DND-41 (cell line): ENCODE measurements at regions not wholly inside any gene's neighbourhood (a gene's known extent, or its start where the extent isn't known, plus 50 kb on each side); places are given as distances from the start of the nearest gene placed in this dataset.
A peak's percentile ranks its signal among the peaks of the same experiment; 100 is the strongest.

Experiments
- ATAC-seq: fragments of 200-7000 bp; cut with Tn5 transposase; 3 replicates; pipeline ENCODE4 v1.9.1; 2021; ENCODE audit warnings: low read depth; ENCODE audit not compliant: insufficient read depth
- DNase-seq: peaks from one replicate; pipeline ENCODE4 v3.0.0-alpha.2; 2020
- H2AFZ ChIP-seq: 2 replicates; pipeline ENCODE4 v1.6.0; 2012; ENCODE audit warnings: low read depth, low read length
- H3K27ac ChIP-seq: 2 replicates; pipeline ENCODE4 v1.5.1; 2012; ENCODE audit warnings: low read length, inconsistent platforms
- H3K27me3 ChIP-seq: fragments of 200-600 bp; sonication (generic); 2 replicates; pipeline ENCODE4 v1.6.0; 2012; ENCODE audit warnings: low read length, mild to moderate bottlenecking, inconsistent platforms; ENCODE audit not compliant: insufficient read depth, poor library complexity
- H3K36me3 ChIP-seq: 2 replicates; pipeline ENCODE4 v1.5.1; 2012; ENCODE audit warnings: low read length, inconsistent platforms; ENCODE audit not compliant: insufficient read depth
- H3K4me1 ChIP-seq: 2 replicates; pipeline ENCODE4 v1.5.1; 2012; ENCODE audit warnings: mild to moderate bottlenecking, low read length; ENCODE audit not compliant: insufficient read depth
- H3K4me2 ChIP-seq: 2 replicates; pipeline ENCODE4 v1.6.0; 2012; ENCODE audit warnings: mild to moderate bottlenecking, moderate library complexity, low read length, inconsistent platforms; ENCODE audit not compliant: insufficient read depth
- H3K4me3 ChIP-seq, 2 experiments: fragments of 200-600 bp in 1 of 2; shearing (Covaris generic) in 1 of 2; 2 replicates each; pipeline ENCODE4 v1.5.1; 2012 to 2016; ENCODE audit warnings: inconsistent platforms in 2 of 2, low read length in 2 of 2, mild to moderate bottlenecking in 2 of 2, low read depth in 1 of 2, moderate library complexity in 1 of 2
- H3K79me2 ChIP-seq: 2 replicates; pipeline ENCODE4 v1.6.0; 2012; ENCODE audit warnings: low read length, inconsistent platforms; ENCODE audit not compliant: insufficient read depth
- H3K9ac ChIP-seq: 2 replicates; pipeline ENCODE4 v1.6.0; 2012; ENCODE audit warnings: low read depth, mild to moderate bottlenecking, inconsistent platforms, low read length, moderate library complexity
- H3K9me3 ChIP-seq: 2 replicates; pipeline ENCODE4 v1.5.1; 2012; ENCODE audit warnings: low read length, moderate library complexity, mild to moderate bottlenecking, inconsistent platforms; ENCODE audit not compliant: insufficient read depth, severe bottlenecking
- H4K20me1 ChIP-seq: 2 replicates; pipeline ENCODE4 v1.6.0; 2012; ENCODE audit warnings: low read length; ENCODE audit not compliant: insufficient read depth
- CTCF ChIP-seq: IDR thresholded peaks from 2 replicates; pipeline ENCODE4 v1.5.1; 2012; ENCODE audit warnings: borderline replicate concordance, low read length, moderate library complexity, mild to moderate bottlenecking; ENCODE audit not compliant: poor library complexity, severe bottlenecking; ENCODE audit errors: extremely low read depth
- EZH2 ChIP-seq: IDR thresholded peaks from 3 replicates; pipeline ENCODE4 v1.6.1; 2012; ENCODE audit warnings: borderline replicate concordance, low read depth, mild to moderate bottlenecking, moderate library complexity, low read length, inconsistent platforms; ENCODE audit not compliant: severe bottlenecking

GRCh38 chr2:128644156-128644555 is 325.5 kb upstream of the HS6ST1 start:
- Histone ChIP-seq H2AFZ (no peak overlapping the region), H3K4me2 (no peak overlapping the region), H3K79me2 (no peaks in the 10 kb centered on the region), H3K4me1 (peaks cover 8% of the 10 kb centered on the region; the same call in 1 of the 2 replicates), H3K36me3 (no peaks in the 10 kb centered on the region), H3K9ac (no peak overlapping the region), H4K20me1 (no peaks in the 10 kb centered on the region), H3K27me3 (no peaks in the 10 kb centered on the region), H3K9me3 (no peaks in the 10 kb centered on the region), H3K4me3 (no peak overlapping the region), H3K27ac (no peak overlapping the region)
- no peak for TF ChIP-seq EZH2
- no peak for TF ChIP-seq CTCF
- no peak for ATAC-seq
- no peak for DNase-seq

DNA sequence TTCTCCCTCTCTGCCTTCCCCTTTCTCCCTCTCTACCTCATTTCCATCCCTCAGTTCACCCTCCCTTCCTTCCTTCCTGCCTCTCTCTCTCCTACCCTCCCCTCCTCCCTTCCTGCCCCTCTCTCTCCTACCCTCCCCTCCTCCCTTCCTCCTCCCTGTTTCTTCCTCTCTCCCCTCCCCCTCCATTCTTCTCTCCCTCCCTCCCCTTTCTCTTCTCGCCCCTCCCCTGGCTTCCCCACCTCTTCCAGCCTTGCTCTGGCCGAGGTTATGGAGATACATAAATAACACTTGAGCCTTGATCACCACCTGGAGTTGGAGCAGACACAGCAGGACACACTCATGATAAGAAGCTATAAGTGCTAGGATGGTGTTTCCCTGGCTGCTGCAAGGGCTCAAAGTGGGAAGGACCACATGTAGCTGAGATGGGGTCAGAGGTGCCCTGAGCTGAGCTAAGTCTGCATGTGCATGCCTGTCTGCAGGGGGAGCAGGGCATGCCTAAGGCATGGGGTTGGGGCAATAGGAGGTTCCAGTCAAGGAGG is 326.1 kb upstream of the HS6ST1 start:
- H3K36me3 ChIP-seq, result no peaks in the 10 kb centered on the region
- H3K27me3 ChIP-seq, result no peaks in the 10 kb centered on the region
- TF ChIP-seq EZH2 (no peak), CTCF (no peak)
- no peak overlapping the region for H3K4me3 ChIP-seq
- H3K9ac ChIP-seq, result no peak overlapping the region
- no peaks in the 10 kb centered on the region for H3K79me2 ChIP-seq
- H3K27ac ChIP-seq, result no peak overlapping the region
- H3K4me2 ChIP-seq, result no peak overlapping the region
- ATAC-seq (peak; percentile 27; the same call in 1 of the 3 replicates), DNase-seq (no peak)
- no peaks in the 10 kb centered on the region for H3K9me3 ChIP-seq
- H3K4me1 ChIP-seq, result peaks cover 8% of the 10 kb centered on the region; the same call in 1 of the 2 replicates
- H2AFZ ChIP-seq, result no peak overlapping the region
- H4K20me1 ChIP-seq, result no peaks in the 10 kb centered on the region

DNA sequence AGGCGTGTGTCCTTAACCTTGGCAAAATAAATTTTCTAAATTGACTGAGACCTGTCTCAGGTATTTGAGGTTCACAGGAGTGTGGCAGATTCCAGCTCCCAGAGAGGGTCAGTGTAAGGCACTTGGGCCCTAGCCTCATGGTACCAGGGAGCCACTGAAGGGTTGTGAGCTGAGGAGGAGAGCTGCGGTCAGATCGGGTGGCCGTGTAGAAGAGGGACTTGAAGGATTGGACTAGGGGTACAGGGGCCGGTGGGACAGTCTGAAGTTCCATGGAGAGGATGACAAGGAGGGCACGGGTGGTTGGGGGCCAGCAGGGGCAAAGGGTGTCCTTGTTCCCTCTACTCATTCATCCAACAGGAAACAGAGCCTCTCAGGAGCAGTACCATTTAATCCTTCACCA is 327.0 kb upstream of the HS6ST1 start:
- Histone ChIP-seq H3K4me1 (peaks cover 8% of the 10 kb centered on the region; the same call in 1 of the 2 replicates), H3K9me3 (no peaks in the 10 kb centered on the region), H3K9ac (no peak overlapping the region), H3K79me2 (no peaks in the 10 kb centered on the region), H4K20me1 (no peaks in the 10 kb centered on the region), H3K36me3 (no peaks in the 10 kb centered on the region), H3K4me2 (no peak overlapping the region), H3K27me3 (no peaks in the 10 kb centered on the region), H2AFZ (no peak overlapping the region), H3K27ac (no peak overlapping the region), H3K4me3 (no peak overlapping the region)
- no peak for ATAC-seq
- DNase-seq, result no peak
- TF ChIP-seq EZH2 (no peak), CTCF (no peak)

- Histone ChIP-seq H2AFZ (no peak overlapping the region), H3K4me1 (peaks cover 8% of the 10 kb centered on the region; the same call in 1 of the 2 replicates), H4K20me1 (no peaks in the 10 kb centered on the region), H3K36me3 (no peaks in the 10 kb centered on the region), H3K27me3 (no peaks in the 10 kb centered on the region), H3K79me2 (no peaks in the 10 kb centered on the region), H3K4me3 (no peak overlapping the region), H3K4me2 (no peak overlapping the region), H3K9me3 (no peaks in the 10 kb centered on the region), H3K9ac (no peak overlapping the region), H3K27ac (no peak overlapping the region)
- TF ChIP-seq EZH2, result no peak
- no peak for TF ChIP-seq CTCF
- no peak for ATAC-seq
- DNase-seq, result no peak
These were observed 327.4 kb upstream of the HS6ST1 start for GRCh38 chr2:128646091-128646490.
